ENCODE measurements at regions not wholly inside any gene's neighbourhood (a gene's known extent, or its start where the extent isn't known, plus 50 kb on each side); places are given as distances from the start of the nearest gene placed in this dataset.
"Not testable (repeated sequence)": the region's sequence is repeated elsewhere in the genome, so short reads cannot be mapped to it uniquely, and the experiment has no call there.

GRCh38 chr10:85012305-85012704 is 683.9 kb downstream of the CCSER2 start:
- DNase-seq (ENCODE audit: low spot score), result no peak

GRCh38 chr10:85026878-85027467 is 698.6 kb downstream of the CCSER2 start:
- no peak for DNase-seq (ENCODE audit: low spot score)

DNA sequence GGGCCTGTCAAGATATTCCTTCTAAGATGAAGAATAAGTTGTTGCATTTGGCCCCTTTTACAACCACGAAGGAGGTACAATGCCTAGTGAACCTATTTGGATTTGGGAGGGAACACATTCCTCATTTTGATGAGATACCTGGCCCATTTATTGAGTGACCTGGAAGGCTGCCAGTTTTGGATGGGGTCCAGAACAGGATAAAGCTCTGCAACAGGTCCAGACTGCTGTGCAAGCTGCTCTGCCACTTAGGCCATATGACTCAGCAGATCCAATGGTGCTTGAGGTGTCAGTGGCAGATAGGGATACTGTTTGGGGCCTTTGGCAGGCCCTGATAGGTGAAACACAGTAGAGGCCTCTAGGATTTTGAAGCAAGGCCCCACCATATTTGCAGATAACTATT is 704.6 kb downstream of the CCSER2 start:
- no peak for DNase-seq (ENCODE audit: low spot score)

DNA sequence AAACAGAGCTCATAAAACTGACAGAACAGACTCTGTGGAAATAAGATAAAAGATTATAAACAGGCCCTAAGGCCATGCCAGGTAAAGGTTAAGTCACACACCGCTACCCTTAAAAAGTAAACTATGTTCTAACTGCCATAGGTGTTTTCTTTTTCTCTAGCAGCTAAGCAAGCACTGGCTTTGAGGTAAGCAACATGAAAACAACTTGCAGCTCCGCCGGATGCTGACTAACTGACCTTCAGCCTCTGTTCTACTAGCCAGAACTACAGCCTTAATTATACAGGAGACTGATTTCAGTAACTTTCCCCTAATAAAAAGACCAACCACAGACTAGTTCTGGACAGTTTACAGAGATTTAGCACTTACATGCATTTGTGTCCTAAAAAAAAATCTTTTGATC is 708.3 kb downstream of the CCSER2 start:
- DNase-seq (ENCODE audit: low spot score), result no peak

- no peak for DNase-seq (ENCODE audit: low spot score)
These were observed 710.9 kb downstream of the CCSER2 start for GRCh38 chr10:85039311-85039710.

- no peak for DNase-seq (ENCODE audit: low spot score)
These were observed 714.8 kb downstream of the CCSER2 start for GRCh38 chr10:85043207-85043606.

DNA sequence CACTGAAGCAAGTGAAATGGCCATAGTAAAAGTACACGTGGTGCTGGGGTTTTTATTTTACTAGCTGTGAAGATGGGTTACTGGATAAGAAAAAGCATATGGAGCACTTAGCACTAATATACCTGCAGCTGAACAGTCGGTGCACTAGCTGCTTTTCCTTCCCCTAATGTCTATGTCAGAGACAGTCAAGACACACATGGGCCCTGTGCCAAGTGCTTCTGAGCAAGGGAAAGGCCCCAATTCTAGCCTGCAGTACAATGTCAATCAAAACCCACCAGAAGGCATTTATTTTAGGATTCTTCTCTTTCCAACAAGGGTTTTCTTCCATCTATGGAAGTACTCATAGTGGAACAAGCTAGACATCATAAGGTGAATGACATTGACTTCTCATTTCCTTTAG is 716.7 kb downstream of the CCSER2 start:
- DNase-seq (ENCODE audit: low spot score), result peak; percentile 71

DNA sequence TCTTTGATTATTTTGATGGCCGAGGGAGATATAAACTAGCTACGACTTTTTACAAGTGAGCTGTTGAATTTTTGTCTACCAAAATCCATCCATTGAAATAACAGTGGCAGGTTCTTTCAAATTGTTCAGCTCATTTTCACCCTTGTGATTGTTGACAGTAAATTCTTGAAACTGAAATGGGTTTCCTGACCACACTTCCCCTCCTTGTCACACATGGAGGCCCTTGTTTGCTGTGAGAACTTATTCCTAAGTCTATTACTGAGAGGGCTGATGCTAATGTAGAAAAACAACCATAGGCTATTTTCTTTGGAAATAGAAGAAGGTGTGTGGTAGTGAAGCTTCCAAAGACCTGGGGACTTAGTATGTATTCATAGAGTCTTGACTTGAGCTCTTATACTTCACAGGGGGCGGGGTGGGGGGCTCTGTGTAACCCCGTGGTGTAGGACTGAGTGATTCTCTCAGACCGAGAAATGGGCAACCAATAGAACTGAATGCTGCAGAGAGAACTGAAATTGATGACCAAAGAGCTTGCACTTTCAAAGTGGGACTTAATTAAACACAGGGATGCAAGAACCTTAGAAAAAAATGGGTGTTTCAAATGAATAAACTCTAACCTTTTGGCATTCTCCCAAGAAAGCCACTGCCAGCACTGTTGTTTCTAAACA is 718.9 kb downstream of the CCSER2 start:
- no peak for DNase-seq (ENCODE audit: low spot score)

DNA sequence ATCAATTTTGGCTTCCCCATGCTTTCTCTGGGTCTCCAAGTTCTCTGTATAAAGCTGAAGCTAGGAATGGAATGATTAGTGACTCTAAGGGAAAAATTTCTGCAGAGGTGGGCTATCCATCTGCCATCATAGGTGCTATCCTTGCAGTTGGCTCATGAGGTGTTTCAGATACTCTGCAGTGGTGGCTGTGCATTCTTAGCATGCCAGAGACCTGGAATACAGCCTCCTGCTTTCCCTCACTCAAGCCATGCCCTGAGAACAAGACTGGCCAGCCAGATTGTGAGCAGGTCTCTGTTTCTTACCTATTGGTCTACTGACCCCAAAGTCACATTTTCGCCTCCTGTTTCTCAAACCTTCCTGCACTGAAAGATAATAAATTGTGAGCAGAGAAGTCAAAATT is 719.6 kb downstream of the CCSER2 start:
- DNase-seq (ENCODE audit: low spot score), result no peak

DNA sequence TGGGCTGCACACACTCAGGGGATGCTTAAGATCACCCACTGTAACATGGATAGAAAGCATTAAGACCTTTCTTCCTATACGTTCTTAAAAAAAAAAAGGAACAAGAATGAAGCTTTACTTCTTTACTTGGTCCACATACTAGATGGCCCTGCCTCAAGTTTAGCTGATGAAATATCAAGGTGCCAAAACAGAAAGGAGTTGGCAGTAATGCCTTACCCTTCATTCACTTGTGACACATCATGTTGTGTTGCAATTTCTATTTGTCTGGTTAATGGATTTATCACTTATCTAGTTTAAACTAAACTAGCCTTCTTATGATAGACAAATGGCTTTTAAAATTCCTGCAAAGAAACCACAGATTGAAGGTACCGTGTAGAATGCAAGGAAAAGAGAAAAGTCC is 720.3 kb downstream of the CCSER2 start:
- no peak for DNase-seq (ENCODE audit: low spot score)

DNA sequence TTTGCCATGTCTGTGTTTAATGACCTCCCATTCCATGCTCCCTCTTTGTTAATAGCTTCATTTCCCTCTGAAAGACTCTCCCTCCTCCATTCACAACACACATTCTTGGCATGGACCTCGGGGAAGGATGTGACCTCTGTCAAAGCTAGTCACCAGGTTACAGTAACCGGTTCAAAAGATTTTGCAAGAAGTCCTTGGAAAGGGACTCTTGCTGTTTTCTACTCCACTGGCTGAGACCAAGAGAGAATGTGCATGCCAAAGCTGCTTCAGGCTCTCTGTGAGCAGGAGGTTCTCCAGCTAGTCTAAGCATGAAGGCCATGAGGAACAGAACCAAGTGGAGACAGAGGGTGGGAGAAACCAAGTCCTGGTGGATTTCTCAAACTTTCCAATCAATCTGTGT is 732.6 kb downstream of the CCSER2 start:
- DNase-seq (ENCODE audit: low spot score), result no peak

- no peak for DNase-seq (ENCODE audit: low spot score)
These were observed 733.0 kb downstream of the CCSER2 start for GRCh38 chr10:85061401-85061800.

GRCh38 chr10:85067955-85068354 is 739.6 kb downstream of the CCSER2 start:
- no peak for DNase-seq (ENCODE audit: low spot score)

DNA sequence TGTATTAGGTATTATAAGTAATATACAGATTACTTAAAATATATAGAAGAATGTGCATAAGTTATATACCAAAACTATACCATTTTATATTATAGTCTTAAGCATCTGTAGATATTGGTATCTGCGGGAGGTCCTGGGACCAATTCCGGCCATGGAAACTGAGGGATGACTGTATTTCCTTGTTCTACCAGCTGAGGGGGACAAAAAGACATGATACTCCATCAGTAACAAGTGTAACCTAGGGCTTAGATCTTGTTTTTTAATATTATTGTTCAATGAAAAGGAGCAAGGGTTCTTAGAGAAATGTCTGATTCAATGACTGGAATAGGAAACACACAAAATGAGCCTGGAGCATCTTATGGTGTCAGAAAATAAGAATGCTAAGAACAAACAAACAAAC is 752.5 kb downstream of the CCSER2 start:
- DNase-seq (ENCODE audit: low spot score), result no peak

DNA sequence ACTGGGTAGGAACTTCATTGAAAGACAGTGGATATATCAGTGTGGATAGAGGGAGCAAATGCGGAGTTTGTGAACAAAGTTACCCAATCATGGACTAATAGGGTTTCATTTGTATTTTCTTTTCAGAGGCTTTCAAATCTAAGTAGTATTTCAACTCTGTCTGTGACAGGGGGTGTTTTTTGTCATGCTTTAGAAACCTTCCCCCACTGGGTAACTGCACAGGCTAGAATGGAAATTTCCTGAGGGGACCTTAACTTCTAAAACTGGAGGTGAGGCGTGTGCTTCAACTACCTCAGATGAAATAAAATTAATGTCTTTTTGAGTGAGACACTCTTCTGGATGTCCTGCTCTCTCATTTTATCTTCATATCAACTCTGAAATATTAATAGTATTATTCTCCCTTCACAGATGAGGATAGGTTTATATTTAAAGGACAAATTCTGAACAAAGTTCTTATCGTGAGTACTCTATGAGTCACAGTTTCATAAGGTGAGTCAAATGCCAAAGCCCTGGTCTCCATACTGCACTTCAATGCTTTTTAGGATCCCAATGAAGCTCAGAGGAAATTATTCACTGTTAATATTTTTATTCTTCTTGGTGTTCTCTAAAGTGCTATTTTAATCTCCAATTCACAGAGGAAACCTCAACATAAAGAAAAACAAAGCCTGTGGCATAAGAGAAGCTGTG is 770.6 kb downstream of the CCSER2 start:
- DNase-seq (ENCODE audit: low spot score), result no peak

GRCh38 chr10:85100495-85100894 is 772.1 kb downstream of the CCSER2 start:
- DNase-seq (ENCODE audit: low spot score), result no peak

DNA sequence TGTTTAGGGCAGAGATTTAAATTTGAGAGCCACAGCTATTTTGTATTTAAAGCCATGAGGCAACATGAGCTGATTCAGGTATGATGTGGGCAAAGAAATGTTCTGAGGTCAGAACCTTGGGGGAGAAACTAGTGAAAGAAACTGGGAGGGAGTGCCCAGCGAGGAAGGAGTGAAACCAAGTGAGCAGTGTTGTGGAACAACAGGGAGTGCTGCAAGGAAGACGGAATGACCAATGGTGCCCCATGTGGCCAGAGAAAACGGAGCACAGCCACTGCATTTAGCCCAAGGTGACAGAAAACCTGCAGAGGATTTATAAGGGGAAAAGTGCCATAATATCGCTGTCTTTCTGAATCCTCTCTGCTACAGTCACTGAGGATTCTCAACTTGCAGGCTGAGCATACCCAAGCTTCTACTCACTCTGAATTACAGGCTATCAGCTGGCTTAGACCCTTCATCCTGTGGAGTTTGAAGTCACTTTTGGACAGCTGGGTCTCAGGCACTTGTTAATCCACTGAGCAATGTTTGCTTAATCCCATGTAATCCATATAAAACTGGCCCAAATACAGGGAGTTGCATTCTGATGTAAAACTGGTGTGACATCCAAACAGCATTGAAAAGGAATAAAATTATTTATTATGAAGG is 777.3 kb downstream of the CCSER2 start:
- no peak for DNase-seq (ENCODE audit: low spot score)

- DNase-seq (ENCODE audit: low spot score), result no peak
These were observed 782.9 kb downstream of the CCSER2 start for GRCh38 chr10:85111271-85111670.

DNA sequence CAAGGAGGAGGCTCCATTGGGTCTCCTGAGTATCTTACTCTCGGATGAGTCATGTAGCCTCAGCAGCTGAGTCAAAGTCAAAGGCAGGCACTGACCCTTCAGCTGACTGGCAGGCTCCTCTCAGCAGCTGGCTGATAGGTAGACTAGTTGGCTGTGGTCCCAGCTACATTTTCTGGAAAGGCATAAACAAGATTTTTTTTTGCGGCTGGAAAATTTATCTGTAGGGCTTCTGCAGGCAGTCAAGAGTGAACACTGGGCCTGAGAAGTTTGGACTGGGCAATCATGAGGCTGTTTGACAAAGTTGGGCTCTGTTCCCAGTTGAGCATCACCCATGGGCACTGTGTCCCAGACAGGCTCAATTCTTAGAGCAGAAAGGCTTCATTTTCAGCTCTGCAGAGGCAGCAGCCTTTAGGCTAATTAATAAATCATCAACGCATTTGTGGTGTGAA is 796.2 kb downstream of the CCSER2 start:
- peak; percentile 81 for DNase-seq (ENCODE audit: low spot score)

DNA sequence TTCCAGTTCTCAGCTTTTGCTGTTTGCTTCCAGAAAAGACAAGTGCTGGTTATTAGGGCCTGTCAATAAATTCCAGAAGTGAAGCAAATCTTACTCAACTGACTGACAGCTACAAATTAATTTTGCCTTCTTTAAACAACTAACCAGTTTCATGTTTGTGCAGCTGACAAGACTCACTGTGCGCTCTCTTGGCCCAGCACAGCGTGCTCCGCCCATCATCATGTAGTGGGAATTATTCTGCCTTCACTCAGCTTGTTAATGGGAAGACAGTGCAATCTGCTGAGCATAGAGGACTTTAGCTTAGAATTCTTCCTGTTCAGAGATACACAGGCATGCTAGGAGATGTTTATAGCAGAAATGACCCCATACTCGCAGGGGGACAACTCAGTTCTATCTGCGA is 808.9 kb downstream of the CCSER2 start:
- DNase-seq (ENCODE audit: low spot score), result no peak

DNA sequence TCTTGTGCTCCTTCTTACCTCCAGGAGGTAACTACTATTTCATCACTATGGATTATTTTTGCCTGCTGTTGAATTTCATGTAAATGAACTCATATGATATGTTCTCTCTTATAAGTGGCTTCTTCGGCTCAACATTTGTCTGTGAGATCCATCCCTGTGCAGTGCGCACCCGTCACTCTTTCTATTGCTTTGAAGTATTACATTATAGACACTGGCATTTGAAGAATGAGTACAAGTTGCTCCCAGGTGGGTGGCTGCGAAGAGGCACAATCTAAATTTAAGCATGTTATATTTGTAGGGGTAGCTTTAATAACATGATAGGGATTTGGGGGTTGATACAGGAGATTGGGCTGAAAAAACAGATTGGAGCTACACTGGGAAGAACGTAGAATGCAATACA is 809.7 kb downstream of the CCSER2 start:
- peak; percentile 61 for DNase-seq (ENCODE audit: low spot score)

- DNase-seq (ENCODE audit: low spot score), result no peak
These were observed 810.7 kb downstream of the CCSER2 start for GRCh38 chr10:85139124-85139523.

DNA sequence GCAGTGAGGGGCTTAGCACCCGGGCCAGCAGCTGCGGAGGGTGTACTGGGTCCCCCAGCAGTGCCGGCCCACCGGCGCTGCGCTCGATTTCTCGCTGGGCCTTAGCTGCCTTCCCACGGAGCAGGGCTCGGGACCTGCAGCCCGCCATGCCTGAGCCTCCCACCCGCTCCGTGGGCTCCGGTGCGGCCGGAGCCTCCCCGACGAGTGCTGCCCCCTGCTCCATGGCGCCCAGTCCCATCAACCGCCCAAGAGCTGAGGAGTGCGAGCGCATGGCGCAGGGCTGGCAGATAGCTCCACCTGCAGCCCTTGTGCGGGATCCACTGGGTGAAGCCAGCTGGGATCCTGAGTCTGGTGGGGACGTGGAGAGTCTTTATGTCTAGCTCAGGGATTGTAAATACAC is 813.1 kb downstream of the CCSER2 start:
- DNase-seq (ENCODE audit: low spot score), result not testable (repeated sequence)
